ENCODE measurements at regions not wholly inside any gene's neighbourhood (a gene's known extent, or its start where the extent isn't known, plus 50 kb on each side); places are given as distances from the start of the nearest gene placed in this dataset.
"Not testable (repeated sequence)": the region's sequence is repeated elsewhere in the genome, so short reads cannot be mapped to it uniquely, and the experiment has no call there.

GRCh38 chr15:22616976-22617375 lies 158.3 kb downstream of the GOLGA6L22 start:
- ATAC-seq (replicated peaks); H3K27me3 Mint-ChIP-seq; H3K4me1 Mint-ChIP-seq; DNase-seq; H3K4me3 Mint-ChIP-seq; H3K27ac Mint-ChIP-seq; H3K36me3 Mint-ChIP-seq; H3K9me3 Mint-ChIP-seq: not testable (repeated sequence)

- H3K27me3 Mint-ChIP-seq, result not testable (repeated sequence)
Measured at GRCh38 chr15:22631789-22632188, 154.7 kb upstream of the NIPA1 start.

GRCh38 chr15:22639983-22640382 lies 146.5 kb upstream of the NIPA1 start:
- not testable (repeated sequence) for H3K9me3 Mint-ChIP-seq; H3K27ac Mint-ChIP-seq; H3K4me1 Mint-ChIP-seq; ATAC-seq (replicated peaks); H3K36me3 Mint-ChIP-seq; H3K4me3 Mint-ChIP-seq; DNase-seq
- H3K27me3 Mint-ChIP-seq, result peaks cover 10 to 15% of the 10 kb centered on the region in 2 donors

More at GRCh38 chr15:22631789-22632188, 154.7 kb upstream of the NIPA1 start:
- not testable (repeated sequence) for H3K36me3 Mint-ChIP-seq; H3K4me1 Mint-ChIP-seq; H3K27ac Mint-ChIP-seq; H3K9me3 Mint-ChIP-seq; H3K4me3 Mint-ChIP-seq; DNase-seq; ATAC-seq (replicated peaks)

GRCh38 chr15:22649458-22649857 lies 137.0 kb upstream of the NIPA1 start:
- not testable (repeated sequence) for H3K4me3 Mint-ChIP-seq; ATAC-seq (replicated peaks); H3K36me3 Mint-ChIP-seq; H3K4me1 Mint-ChIP-seq; H3K27ac Mint-ChIP-seq; H3K9me3 Mint-ChIP-seq; DNase-seq
- peaks cover 6 to 13% of the 10 kb centered on the region in 2 donors for H3K27me3 Mint-ChIP-seq

GRCh38 chr15:22651179-22651578 lies 135.3 kb upstream of the NIPA1 start:
- not testable (repeated sequence) for ATAC-seq (replicated peaks)

GRCh38 chr15:22664294-22665058 lies 122.0 kb upstream of the NIPA1 start:
- H3K27me3 Mint-ChIP-seq, H3K9me3 Mint-ChIP-seq, H3K4me1 Mint-ChIP-seq, H3K36me3 Mint-ChIP-seq: not testable (repeated sequence)
- peak; percentile 83 to 88 for ATAC-seq (replicated peaks)
- Mint-ChIP-seq H3K4me3 (peak overlapping the region; percentile 81 to 86), H3K27ac (peak overlapping the region; percentile 91)
- DNase-seq, result peak; percentile 28

More at GRCh38 chr15:22651179-22651578, 135.3 kb upstream of the NIPA1 start:
- not testable (repeated sequence) for H3K27me3 Mint-ChIP-seq, H3K4me1 Mint-ChIP-seq, H3K27ac Mint-ChIP-seq, H3K4me3 Mint-ChIP-seq, DNase-seq, H3K9me3 Mint-ChIP-seq, H3K36me3 Mint-ChIP-seq

GRCh38 chr15:22665059-22665702 lies 121.3 kb upstream of the NIPA1 start:
- H3K4me1 Mint-ChIP-seq, H3K27me3 Mint-ChIP-seq, DNase-seq: not testable (repeated sequence)

GRCh38 chr15:22665711-22666110 lies 120.7 kb upstream of the NIPA1 start:
- H3K27me3 Mint-ChIP-seq, H3K36me3 Mint-ChIP-seq, H3K9me3 Mint-ChIP-seq, H3K4me1 Mint-ChIP-seq: not testable (repeated sequence)
- DNase-seq, result peak; percentile 7
- H3K4me3 Mint-ChIP-seq, result peak overlapping the region; percentile 81 to 86
- H3K27ac Mint-ChIP-seq, result peak overlapping the region; percentile 91
- ATAC-seq (replicated peaks), result peak; percentile 13 to 29

More at GRCh38 chr15:22665059-22665702, 121.3 kb upstream of the NIPA1 start:
- ATAC-seq (replicated peaks), result peak; percentile 35 to 41
- peak overlapping the region; percentile 81 to 86 for H3K4me3 Mint-ChIP-seq
- not testable (repeated sequence) for H3K36me3 Mint-ChIP-seq, H3K9me3 Mint-ChIP-seq
- H3K27ac Mint-ChIP-seq, result peak overlapping the region; percentile 91

GRCh38 chr15:22684786-22685185 lies 101.7 kb upstream of the NIPA1 start:
- not testable (repeated sequence) for H3K36me3 Mint-ChIP-seq, H3K9me3 Mint-ChIP-seq, H3K4me1 Mint-ChIP-seq, H3K27ac Mint-ChIP-seq, DNase-seq, H3K4me3 Mint-ChIP-seq, H3K27me3 Mint-ChIP-seq
- peak in 1 of 2 donors; percentile 58 for ATAC-seq (replicated peaks)

- not testable (repeated sequence) for H3K27ac Mint-ChIP-seq; DNase-seq; H3K27me3 Mint-ChIP-seq; H3K4me1 Mint-ChIP-seq; H3K4me3 Mint-ChIP-seq; H3K36me3 Mint-ChIP-seq; ATAC-seq (replicated peaks); H3K9me3 Mint-ChIP-seq
Measured at GRCh38 chr15:22699881-22700280, 86.6 kb upstream of the NIPA1 start.

- ATAC-seq (replicated peaks); H3K4me3 Mint-ChIP-seq; H3K27ac Mint-ChIP-seq; H3K36me3 Mint-ChIP-seq; H3K4me1 Mint-ChIP-seq; DNase-seq; H3K9me3 Mint-ChIP-seq: not testable (repeated sequence)
- H3K27me3 Mint-ChIP-seq, result peaks cover 10 to 17% of the 10 kb centered on the region in 2 donors
Measured at GRCh38 chr15:22710831-22711341, 75.6 kb upstream of the NIPA1 start.

GRCh38 chr15:22713933-22714332 lies 72.5 kb upstream of the NIPA1 start:
- Mint-ChIP-seq H3K4me3 (peak overlapping the region in 1 of 2 donors; percentile 64), H3K27me3 (peaks cover 19 to 27% of the 10 kb centered on the region in 2 donors)
- not testable (repeated sequence) for DNase-seq; H3K9me3 Mint-ChIP-seq; ATAC-seq (replicated peaks); H3K36me3 Mint-ChIP-seq; H3K4me1 Mint-ChIP-seq; H3K27ac Mint-ChIP-seq

- DNase-seq, H3K36me3 Mint-ChIP-seq, H3K4me1 Mint-ChIP-seq, H3K9me3 Mint-ChIP-seq, H3K27ac Mint-ChIP-seq: not testable (repeated sequence)
- Mint-ChIP-seq H3K27me3 (peaks cover 19 to 27% of the 10 kb centered on the region in 2 donors), H3K4me3 (peak overlapping the region in 1 of 2 donors; percentile 64)
- peak; percentile 44 to 52 for ATAC-seq (replicated peaks)
Measured at GRCh38 chr15:22714358-22715132, 71.9 kb upstream of the NIPA1 start.

GRCh38 chr15:22715133-22715845 lies 71.2 kb upstream of the NIPA1 start:
- not testable (repeated sequence) for H3K4me1 Mint-ChIP-seq, H3K36me3 Mint-ChIP-seq, DNase-seq, H3K9me3 Mint-ChIP-seq
- H3K27ac Mint-ChIP-seq, result peak overlapping the region; percentile 25
- peaks cover 19 to 27% of the 10 kb centered on the region in 2 donors for H3K27me3 Mint-ChIP-seq
- peak overlapping the region in 1 of 2 donors; percentile 50 for H3K4me3 Mint-ChIP-seq
- peak; percentile 57 to 65 for ATAC-seq (replicated peaks)
